Tibial nerve (tissue), 3 donors: ENCODE measurements at regions not wholly inside any gene's neighbourhood (a gene's known extent, or its start where the extent isn't known, plus 50 kb on each side); places are given as distances from the start of the nearest gene placed in this dataset.

Experiments
- CTCF ChIP-seq, 5 experiments: fragments of 200-600 bp in 3 of 5; fragments of 450-650 bp in 2 of 5; sonication (generic) in 3 of 5; IDR thresholded peaks; one replicate each; pipeline ENCODE4 v1.5.1; 2016 to 2019; ENCODE audit warnings: antibody characterized with exemption in 5 of 5, mild to moderate bottlenecking in 3 of 5, moderate library complexity in 2 of 5
- POLR2A ChIP-seq, 2 donors: fragments of 450-650 bp; IDR thresholded peaks; one replicate each; pipeline ENCODE4 v1.6.1; 2017; ENCODE audit warnings: antibody characterized with exemption in 2 of 2, mild to moderate bottlenecking in 2 of 2, moderate library complexity in 2 of 2

GRCh38 chr6:85986681-85987080, 344.0 kb upstream of the SYNCRIP start:
- no peak for TF ChIP-seq CTCF (IDR thresholded peaks at IDR 0.05)
- TF ChIP-seq POLR2A (IDR thresholded peaks at IDR 0.05) = no peak
